H7 (cell line): ENCODE measurements at regions not wholly inside any gene's neighbourhood (a gene's known extent, or its start where the extent isn't known, plus 50 kb on each side); places are given as distances from the start of the nearest gene placed in this dataset.
"Not testable (repeated sequence)": the region's sequence is repeated elsewhere in the genome, so short reads cannot be mapped to it uniquely, and the experiment has no call there.

Experiments used
- DNase-seq: peaks from one replicate; pipeline ENCODE4 v3.0.0; 2012
- H3K27me3 ChIP-seq: 2 replicates; pipeline ENCODE4 v1.6.0; 2011; ENCODE audit warnings: mild to moderate bottlenecking, low read length; ENCODE audit not compliant: control insufficient read depth, insufficient read depth
- H3K36me3 ChIP-seq: replicated peaks from 2 replicates; pipeline ENCODE4 v1.5.1; 2011; ENCODE audit warnings: low read length; ENCODE audit not compliant: control insufficient read depth, insufficient read depth
- H3K4me3 ChIP-seq: 2 replicates; pipeline ENCODE4 v1.5.1; 2011; ENCODE audit warnings: low read depth, mild to moderate bottlenecking, control low read depth, low read length, moderate library complexity; ENCODE audit not compliant: insufficient read depth

DNA sequence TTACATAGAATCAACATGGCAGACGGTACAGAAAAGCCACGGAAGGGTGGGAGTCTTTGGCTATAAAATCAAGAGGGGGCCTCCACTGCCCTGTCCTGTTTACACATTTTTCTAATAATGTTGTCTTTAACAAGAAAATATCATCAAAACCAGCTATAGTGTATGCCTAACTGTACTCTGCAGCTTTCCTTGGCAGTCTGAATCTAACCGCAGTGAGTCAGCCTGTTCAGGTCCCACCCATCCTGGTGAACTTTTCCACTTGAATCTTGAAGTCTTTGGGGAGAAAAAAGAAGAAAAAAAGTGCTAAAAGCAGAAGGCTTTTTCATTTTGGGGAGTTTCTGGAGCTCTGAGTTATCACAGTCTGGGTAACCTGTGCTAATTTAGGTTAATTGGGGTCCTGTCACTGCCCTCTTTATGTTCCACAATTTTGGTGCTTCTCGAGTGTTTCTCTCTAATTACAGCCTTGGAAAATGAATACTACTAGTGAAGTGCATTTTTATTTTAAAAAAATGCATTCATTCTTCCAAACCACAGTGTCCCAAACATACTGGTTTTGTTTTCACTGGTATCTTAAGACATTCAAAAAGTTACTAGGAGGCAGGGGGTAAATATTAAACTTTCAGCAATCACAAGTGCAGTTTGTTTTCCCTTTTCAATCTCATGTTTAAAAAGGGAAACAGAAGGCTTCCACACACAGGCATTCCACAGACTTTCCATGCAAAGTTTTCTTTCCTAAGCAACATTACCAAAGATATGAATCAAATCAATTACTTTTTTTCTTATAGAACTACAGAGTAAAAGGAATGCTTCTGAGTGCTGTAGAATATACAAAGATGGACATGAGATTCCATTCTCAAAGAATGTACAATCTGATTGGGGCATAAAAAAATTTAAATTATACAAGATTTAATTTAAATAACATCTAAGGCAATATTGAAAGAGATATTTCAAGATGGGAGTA is 86.8 kb upstream of the SEC22B start:
- not testable (repeated sequence) for H3K27me3 ChIP-seq, DNase-seq, H3K4me3 ChIP-seq, H3K36me3 ChIP-seq

DNA sequence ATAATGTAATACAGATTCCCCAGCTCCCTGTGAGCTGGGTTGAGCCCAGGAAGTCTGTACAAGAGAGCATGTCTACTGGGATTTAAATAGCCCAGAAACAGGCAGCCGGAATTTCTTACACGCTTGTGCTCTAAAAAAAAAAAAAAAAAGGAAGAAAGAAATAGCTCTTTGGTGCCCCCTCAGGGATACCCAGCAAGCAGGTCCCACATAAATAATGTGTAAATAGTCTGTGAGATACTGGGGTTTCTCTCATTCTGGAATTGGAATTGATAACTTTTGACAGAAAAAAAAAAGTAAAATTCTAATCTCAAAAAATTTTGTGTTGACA is 81.4 kb upstream of the SEC22B start:
- not testable (repeated sequence) for H3K27me3 ChIP-seq, H3K36me3 ChIP-seq, DNase-seq, H3K4me3 ChIP-seq

DNA sequence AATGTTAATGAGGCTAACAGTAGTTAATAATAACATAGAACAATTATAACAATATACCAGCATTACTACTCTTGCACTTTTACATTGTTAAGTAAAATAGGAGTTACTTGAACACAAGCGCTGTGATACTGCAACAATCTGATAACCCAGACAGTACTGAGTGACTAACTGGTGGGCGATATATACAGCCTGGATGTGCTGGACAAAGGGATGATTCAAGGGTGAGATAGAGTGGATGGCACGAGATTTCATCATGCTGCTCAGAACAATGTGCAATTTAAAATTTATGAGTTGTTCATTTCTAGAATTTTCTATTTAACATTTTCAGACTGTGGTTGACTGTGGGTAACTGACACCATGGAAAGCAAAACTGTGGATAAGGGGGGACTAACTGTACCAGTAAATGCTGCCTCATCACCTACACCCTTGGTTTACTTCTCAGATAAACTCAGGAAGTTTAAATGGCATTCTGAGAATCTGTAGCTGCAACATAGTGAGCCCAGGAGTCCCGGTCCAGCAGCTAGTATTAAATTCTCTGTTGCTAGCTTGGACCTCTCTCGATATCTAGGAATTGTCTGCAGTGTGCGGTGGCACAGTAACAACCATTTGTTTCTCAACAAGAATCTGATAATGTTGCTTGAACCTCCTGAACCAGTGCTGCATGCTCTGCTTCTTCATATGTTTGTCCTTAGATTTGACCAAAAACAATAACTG is 80.9 kb upstream of the SEC22B start:
- not testable (repeated sequence) for H3K27me3 ChIP-seq, H3K4me3 ChIP-seq, DNase-seq, H3K36me3 ChIP-seq

DNA sequence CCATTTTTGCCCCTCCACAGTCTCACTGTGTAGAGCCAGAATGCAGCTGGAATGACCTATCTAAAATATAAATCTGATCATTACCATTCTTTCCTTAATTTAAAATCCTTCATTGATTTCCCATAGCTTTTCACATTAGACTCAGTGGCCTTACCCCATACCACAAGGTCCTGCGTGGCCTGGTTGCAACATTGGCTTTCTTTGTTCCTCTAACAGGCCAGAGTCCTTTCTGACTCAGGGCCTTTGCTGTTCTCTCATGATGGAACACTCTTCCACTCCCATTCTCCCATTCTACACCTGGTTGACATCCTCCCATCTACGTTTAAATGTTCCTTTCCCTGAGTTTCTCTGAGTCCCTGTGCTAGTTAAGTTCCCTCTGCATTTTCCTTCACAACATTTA is 74.4 kb upstream of the SEC22B start:
- not testable (repeated sequence) for H3K27me3 ChIP-seq, DNase-seq, H3K4me3 ChIP-seq, H3K36me3 ChIP-seq

DNA sequence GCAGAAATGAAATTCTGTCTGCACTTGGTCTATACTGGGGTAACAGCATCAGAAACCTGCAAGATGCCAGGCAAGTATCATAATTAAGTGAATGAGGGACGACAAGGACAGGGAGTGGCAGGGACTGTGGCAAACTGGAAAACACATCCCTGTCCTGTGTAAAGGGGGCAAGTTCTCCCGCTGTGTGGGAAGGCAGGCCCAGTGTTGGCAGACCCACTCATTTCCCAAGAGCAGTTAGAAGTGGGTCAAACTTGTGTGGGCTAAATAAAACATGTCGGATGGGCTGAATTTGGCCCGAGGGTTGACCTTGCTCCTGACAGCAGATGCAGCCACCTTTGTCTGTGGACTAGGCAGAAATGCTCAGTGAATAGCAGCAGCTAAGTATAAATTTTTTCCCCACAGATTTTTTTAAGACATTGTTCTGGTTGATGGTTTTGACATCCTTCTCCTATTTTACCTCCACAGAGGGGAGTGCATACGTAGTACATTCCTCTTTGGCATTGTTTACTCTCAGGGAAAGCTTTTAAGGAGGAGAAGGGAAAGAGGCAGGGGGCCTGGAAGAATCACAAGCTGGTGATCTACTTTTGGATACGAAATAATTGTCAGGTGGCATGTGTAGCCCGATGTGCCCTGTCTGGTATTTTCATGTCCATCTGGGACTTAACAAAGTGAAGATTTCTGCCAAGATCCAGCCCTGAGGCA is 72.6 kb upstream of the SEC22B start:
- not testable (repeated sequence) for H3K27me3 ChIP-seq, H3K36me3 ChIP-seq, H3K4me3 ChIP-seq, DNase-seq

DNA sequence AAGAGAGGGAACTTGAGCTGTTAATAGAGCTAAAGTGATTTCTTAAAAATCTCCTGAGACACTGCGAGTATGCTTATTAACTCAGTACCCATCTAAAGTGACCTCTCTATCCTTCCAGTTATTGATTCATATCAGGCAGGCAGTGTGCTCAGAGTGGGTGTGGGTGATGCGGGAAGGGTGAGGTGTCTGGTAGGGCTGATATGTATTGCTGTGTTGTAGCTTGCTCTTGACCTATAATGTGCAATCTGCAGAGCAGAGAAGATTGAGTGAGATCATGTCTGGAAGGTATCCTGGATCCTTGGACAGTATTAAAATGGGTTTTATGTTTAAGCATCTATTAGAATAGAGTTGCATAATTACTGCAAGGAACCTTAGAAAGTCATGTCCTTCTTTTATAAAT is 71.9 kb upstream of the SEC22B start:
- not testable (repeated sequence) for H3K4me3 ChIP-seq, H3K27me3 ChIP-seq, DNase-seq, H3K36me3 ChIP-seq

DNA sequence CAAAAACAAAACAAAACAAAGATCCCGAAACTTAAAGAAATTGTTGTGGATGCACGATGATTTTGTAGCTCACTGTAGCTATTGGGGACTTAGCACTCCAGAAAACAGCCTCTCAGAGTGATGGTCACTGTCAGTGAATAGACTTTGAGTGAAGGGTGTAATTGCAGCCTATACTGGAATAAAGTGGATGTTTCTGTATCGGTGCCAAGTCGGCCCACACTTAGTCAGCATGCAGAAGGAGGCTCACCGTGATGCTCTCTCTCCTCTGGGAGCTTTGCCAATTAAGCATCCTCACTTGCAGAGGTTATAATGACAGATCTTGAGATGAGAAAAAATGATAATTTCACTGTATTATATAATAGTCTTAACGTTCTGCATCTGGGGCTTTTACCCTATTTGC is 67.5 kb upstream of the SEC22B start:
- H3K36me3 ChIP-seq, DNase-seq, H3K4me3 ChIP-seq, H3K27me3 ChIP-seq: not testable (repeated sequence)

DNA sequence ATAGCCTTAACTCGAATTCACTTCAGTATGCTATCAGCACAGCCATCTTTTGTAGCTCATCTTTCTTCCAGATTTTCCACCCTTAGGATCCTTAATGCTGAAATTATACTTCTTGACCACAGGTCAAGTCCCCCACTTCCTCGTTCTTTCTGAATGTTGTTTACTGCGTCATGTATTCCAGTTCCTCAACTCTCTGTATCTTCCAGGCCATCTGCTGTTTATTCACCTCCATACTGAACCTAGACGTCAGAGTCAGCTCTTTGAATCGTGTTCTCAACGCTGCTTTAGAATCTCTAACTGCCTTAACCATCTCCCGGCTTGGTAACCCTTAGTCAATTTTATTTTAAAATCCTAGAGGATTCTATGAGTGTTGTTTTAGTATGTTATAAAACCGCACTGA is 66.3 kb upstream of the SEC22B start:
- not testable (repeated sequence) for H3K4me3 ChIP-seq, DNase-seq, H3K27me3 ChIP-seq, H3K36me3 ChIP-seq

DNA sequence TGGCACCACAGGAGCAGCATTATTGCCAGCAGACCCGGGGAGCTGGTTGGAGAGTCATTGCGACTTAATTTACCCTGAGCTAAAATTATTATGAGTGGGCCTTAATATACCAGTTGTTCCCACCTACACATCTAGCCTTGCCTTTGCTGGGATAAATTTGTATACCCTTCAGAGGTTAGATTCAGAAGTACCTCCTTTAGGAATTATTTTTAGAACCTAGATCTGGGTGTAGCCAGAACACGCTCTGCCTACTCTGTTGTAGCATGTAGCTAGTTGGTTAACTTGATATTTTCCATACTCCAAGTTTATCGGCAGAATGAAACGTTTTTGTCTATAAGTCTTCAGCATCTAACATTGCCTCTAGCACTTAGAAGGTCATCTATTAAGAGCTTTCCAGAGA is 65.5 kb upstream of the SEC22B start:
- not testable (repeated sequence) for H3K36me3 ChIP-seq, H3K27me3 ChIP-seq, DNase-seq, H3K4me3 ChIP-seq

DNA sequence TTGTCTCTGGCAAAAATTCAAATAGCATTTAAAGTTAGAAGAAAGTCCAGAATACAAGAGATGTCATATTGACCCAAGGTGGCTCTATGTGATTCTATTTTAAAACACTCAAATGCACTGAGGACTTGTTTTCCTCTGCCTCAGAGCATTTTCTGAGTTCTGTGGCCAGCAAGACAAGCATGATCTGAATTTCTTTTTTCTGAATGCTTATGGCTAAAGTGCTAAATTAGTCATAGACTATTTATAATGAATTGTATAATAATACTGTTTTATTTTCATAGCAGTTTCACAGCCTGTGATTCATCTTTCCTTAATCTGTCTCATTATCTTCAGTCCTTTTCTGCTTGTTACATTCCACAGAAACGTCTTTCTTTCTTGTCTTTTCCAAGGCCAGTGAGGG is 63.9 kb upstream of the SEC22B start:
- not testable (repeated sequence) for H3K4me3 ChIP-seq, DNase-seq, H3K36me3 ChIP-seq, H3K27me3 ChIP-seq

DNA sequence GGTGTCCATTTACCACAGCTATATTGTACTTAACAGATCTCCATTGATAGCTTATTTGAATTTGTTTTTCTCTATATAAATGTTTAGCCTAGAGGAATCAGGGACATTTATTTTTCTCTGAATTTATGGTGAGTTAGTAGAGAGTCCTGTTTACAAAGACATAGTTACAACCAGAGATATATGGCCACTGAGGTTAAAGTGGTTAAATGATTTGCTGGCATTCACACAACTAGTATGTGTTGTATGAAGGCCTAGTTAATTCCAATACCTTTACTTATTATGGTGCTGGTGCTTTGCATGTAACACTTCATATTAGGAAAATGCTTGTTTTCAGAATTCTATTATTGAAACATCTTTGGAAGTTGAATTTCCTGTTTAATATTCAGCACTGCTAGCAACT is 63.0 kb upstream of the SEC22B start:
- not testable (repeated sequence) for H3K36me3 ChIP-seq, DNase-seq, H3K27me3 ChIP-seq, H3K4me3 ChIP-seq

DNA sequence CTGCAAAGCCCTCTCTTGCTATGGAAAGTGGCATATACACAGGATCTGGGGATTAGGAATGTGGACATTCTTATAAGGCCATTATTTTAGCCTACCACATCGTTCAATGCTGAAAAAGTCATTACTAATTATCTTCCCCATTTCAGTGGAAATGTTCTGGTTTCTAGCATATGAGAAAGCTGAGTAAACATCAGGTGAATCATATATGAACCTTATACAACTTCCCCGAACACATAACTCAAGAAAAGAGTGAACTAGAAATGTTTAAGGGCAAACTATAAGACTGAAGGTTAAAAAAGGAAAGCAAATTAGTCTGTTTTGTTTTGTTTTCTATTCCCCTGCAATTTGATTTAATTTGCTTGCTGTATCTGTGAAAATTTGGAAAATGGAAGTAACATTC is 62.5 kb upstream of the SEC22B start:
- not testable (repeated sequence) for H3K36me3 ChIP-seq, DNase-seq, H3K27me3 ChIP-seq, H3K4me3 ChIP-seq

DNA sequence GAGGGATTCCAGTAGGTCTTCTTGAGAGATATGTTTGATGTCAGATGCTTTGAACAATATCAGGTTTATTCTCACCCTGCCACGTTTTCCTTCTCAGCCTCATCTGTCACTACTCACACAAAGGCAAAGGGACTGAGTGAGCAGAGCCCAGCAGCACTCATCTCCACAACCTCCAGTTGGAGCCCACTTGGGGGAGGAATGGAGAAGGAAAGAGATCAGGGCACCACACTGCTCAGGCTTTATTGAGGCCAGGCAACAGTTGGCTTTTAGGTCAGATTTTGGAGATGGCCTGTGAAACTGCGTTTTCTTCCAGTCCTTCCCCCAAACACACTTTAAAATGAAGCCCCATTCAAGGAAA is 57.3 kb upstream of the SEC22B start:
- H3K36me3 ChIP-seq, H3K27me3 ChIP-seq, DNase-seq, H3K4me3 ChIP-seq: not testable (repeated sequence)

DNA sequence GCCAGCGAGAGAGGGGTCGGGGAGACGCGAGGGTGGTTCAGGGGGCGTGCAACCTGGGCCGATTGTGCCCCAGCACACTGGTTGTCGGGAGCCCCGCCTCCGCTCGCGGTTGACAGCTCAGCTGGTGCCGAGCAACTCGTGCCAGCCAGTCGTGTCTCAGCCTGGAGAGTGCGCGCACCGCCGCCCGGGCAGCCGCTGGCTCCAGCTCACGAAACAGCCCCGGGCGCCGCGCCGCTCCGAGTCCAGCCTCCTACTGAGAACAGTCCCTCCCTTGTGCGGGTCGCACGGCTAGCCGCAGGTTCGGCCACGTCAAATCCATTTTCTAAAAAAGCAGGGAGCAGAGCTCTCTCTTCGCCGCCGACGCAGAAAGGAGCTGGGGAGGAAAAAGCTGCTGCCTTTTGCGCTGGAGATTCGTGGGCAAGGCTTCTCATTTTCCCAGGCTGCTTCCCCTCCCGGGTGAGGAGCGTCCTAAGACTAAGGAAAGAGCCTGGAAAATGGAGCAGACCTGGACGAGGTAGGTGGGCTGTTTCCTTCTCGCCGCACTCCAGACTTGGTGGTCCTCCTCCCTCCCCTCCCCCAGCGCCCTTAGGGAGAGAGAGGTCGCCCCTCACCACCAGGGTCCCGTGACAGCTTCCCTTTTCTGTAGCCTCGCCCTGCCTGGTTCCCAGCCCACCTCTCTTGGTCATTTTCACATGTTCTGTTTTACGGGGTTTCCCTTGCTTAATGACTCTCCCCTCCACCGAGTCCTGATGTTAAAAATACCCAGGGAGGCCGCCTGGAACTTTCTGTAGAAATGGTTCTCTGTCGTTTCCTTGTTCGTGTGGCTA is 56.7 kb upstream of the SEC22B start:
- H3K4me3 ChIP-seq, H3K27me3 ChIP-seq, H3K36me3 ChIP-seq, DNase-seq: not testable (repeated sequence)
